A673 (cell line): ENCODE measurements at regions not wholly inside any gene's neighbourhood (a gene's known extent, or its start where the extent isn't known, plus 50 kb on each side); places are given as distances from the start of the nearest gene placed in this dataset.
"Not testable (repeated sequence)": the region's sequence is repeated elsewhere in the genome, so short reads cannot be mapped to it uniquely, and the experiment has no call there.

ENCODE experiments used
- BruUV-seq: library from RNA; stranded (reverse); fragments of 400-500 nt; replicated peaks from 2 replicates; lab custom pipeline; 2021; lab: Mats Ljungman, UMichigan
- CTCF ChIA-PET: fragments of 300-600 bp; sonication (Branson Sonifier 250); formaldehyde crosslinking; loops from one replicate; lab custom pipeline; 2022; ENCODE audit warnings: antibody characterized with exemption; lab: Charles Lee
- POLR2A ChIA-PET: fragments of 300-600 bp; sonication (Branson Sonifier 250); formaldehyde crosslinking; loops from one replicate; lab custom pipeline; 2022; ENCODE audit warnings: antibody characterized with exemption; ENCODE audit not compliant: low non-redundant PET; lab: Charles Lee
- DNase-seq: peaks from one replicate; pipeline ENCODE4 v3.0.0-alpha.2; 2015; ENCODE audit warnings: low spot score
- H3K27ac ChIP-seq: fragments of 200-600 bp; sonication (generic); 2 replicates; pipeline ENCODE4 v1.5.1; 2016; ENCODE audit warnings: mixed run types, low read depth, mild to moderate bottlenecking, mixed read lengths, antibody characterized with exemption, low read length; ENCODE audit not compliant: poor library complexity, severe bottlenecking
- H3K27me3 ChIP-seq: fragments of 200-600 bp; sonication (generic); replicated peaks from 2 replicates; pipeline ENCODE4 v1.6.1; 2017; ENCODE audit warnings: mixed run types, low read depth, mild to moderate bottlenecking, mixed read lengths, antibody characterized with exemption, low read length; ENCODE audit not compliant: insufficient read depth, poor library complexity
- H3K36me3 ChIP-seq: fragments of 200-600 bp; sonication (generic); 2 replicates; pipeline ENCODE4 v1.6.1; 2016; ENCODE audit warnings: mixed run types, mild to moderate bottlenecking, mixed read lengths, antibody characterized with exemption, low read length; ENCODE audit not compliant: insufficient read depth, poor library complexity, severe bottlenecking
- H3K4me1 ChIP-seq: fragments of 200-600 bp; sonication (generic); 2 replicates; pipeline ENCODE4 v1.6.1; 2017; ENCODE audit warnings: mixed run types, mild to moderate bottlenecking, mixed read lengths, antibody characterized with exemption, low read length; ENCODE audit not compliant: insufficient read depth, poor library complexity, severe bottlenecking
- H3K4me3 ChIP-seq: fragments of 200-600 bp; sonication (generic); 2 replicates; pipeline ENCODE4 v1.5.1; 2016; ENCODE audit warnings: low read depth, mixed run types, mild to moderate bottlenecking, mixed read lengths, low read length; ENCODE audit not compliant: poor library complexity, severe bottlenecking
- H3K9me3 ChIP-seq: fragments of 200-600 bp; sonication (generic); 2 replicates; pipeline ENCODE4 v1.6.1; 2016; ENCODE audit warnings: mixed run types, low read depth, mild to moderate bottlenecking, mixed read lengths, antibody characterized with exemption, low read length; ENCODE audit not compliant: poor library complexity, severe bottlenecking
- EZH2 ChIP-seq: fragments of 200-600 bp; sonication (generic); IDR thresholded peaks from 2 replicates; pipeline ENCODE4 v1.6.1; 2017; ENCODE audit warnings: borderline replicate concordance, low read depth, mild to moderate bottlenecking, mixed read lengths, antibody characterized with exemption, low read length; ENCODE audit not compliant: poor library complexity, severe bottlenecking
- intact Hi-C: fragments of 100-400 bp; cut with micrococcal nuclease; formaldehyde crosslinking; loops from one replicate; pipeline ENCODE4 v1.10.0; 2022; ENCODE audit not compliant: unreplicated experiment
- TF ChIP-seq, protein P1 (sequence below): fragments of 300-800, 200-600 bp; sonication (generic); conservative IDR thresholded peaks from 2 replicates; pipeline ENCODE4 v1.5.1; 2017; ENCODE audit warnings: low read depth, mild to moderate bottlenecking, antibody characterized with exemption, low read length, moderate library complexity, mixed read lengths

DNA sequence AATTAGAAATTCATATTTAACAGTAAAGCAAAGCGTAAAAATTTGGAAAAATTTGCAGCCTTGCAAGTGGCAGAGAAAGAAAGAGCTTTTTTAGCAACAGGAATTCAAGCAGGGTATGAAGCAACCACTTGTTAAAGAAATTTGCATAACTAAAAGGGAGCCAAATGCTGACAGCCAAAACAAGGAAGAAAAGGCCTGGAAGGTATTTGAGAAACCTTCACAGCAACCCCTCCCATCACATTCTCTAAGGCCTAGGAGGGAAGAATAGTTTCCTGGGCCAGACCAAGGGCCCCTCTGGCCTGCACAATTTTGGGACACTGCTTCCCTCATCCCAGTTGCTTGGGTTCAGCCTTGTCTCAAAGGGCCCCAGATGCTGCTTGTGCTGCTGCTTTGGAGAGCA, 672.4 kb upstream of the TMPRSS15 start:
- ChIA-PET POLR2A (no interaction called here), CTCF (no interaction called here)
- peaks cover 19% of the 10 kb centered on the region for H3K9me3 ChIP-seq
- TF ChIP-seq, protein P1, sequence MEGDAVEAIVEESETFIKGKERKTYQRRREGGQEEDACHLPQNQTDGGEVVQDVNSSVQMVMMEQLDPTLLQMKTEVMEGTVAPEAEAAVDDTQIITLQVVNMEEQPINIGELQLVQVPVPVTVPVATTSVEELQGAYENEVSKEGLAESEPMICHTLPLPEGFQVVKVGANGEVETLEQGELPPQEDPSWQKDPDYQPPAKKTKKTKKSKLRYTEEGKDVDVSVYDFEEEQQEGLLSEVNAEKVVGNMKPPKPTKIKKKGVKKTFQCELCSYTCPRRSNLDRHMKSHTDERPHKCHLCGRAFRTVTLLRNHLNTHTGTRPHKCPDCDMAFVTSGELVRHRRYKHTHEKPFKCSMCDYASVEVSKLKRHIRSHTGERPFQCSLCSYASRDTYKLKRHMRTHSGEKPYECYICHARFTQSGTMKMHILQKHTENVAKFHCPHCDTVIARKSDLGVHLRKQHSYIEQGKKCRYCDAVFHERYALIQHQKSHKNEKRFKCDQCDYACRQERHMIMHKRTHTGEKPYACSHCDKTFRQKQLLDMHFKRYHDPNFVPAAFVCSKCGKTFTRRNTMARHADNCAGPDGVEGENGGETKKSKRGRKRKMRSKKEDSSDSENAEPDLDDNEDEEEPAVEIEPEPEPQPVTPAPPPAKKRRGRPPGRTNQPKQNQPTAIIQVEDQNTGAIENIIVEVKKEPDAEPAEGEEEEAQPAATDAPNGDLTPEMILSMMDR: no peak
- TF ChIP-seq EZH2: no peak
- H3K4me3 ChIP-seq: no peak overlapping the region
- no TSS peak for BruUV-seq
- no peaks in the 10 kb centered on the region for H3K4me1 ChIP-seq
- no peak for DNase-seq
- no peaks in the 10 kb centered on the region for H3K27me3 ChIP-seq
- no peak overlapping the region for H3K27ac ChIP-seq
- intact Hi-C loops: no loop called here
- H3K36me3 ChIP-seq: no peaks in the 10 kb centered on the region

DNA sequence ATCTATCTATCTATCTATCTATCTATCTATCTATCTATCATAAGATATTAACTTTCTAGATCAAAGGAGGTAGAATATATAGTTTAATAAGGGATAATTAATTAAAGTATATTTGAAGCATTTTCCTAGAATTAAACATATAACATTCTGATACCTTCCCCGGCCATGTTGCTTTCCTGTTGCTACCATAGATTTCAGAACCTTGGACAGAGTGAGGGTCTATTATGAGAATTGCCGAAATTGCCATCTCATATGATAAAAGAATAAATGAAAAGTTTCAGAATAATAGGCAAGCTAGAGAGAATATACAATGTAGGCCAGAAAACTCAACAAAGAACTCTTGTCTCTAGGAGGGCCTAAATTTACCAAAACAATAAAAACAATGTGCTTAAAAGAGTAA, 706.1 kb upstream of the TMPRSS15 start:
- intact Hi-C loops: no loop called here
- POLR2A ChIA-PET: no interaction called here
- no TSS peak for BruUV-seq

DNA sequence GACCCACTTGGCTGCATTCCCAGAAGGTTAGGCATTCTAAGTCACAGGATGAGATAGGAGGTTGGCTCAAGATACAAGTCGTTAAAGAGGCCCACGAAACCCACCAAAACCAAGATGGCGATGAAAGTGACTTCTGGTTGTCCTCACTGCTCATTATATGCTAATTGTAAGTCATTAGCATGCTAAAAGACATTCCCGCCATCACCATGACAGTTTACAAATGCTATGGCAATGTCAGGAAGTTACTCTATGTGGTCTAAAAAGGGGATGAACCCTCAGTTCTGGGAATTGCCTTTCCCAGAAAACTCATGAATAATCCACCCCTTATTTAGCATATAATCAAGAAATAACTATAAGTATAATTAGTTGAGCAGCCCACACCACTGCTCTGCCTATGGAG, 715.7 kb upstream of the TMPRSS15 start:
- BruUV-seq, H3K36me3 ChIP-seq, intact Hi-C loops, H3K4me3 ChIP-seq, H3K27me3 ChIP-seq, H3K4me1 ChIP-seq, DNase-seq, H3K27ac ChIP-seq, POLR2A ChIA-PET, CTCF ChIA-PET: not testable (repeated sequence)
- H3K9me3 ChIP-seq: peaks cover 28% of the 10 kb centered on the region

More for the DNA sequence above, 706.1 kb upstream of the TMPRSS15 start:
- Histone ChIP-seq H3K9me3 (peaks cover 17% of the 10 kb centered on the region), H3K27ac (no peak overlapping the region), H3K36me3 (no peaks in the 10 kb centered on the region), H3K4me3 (no peak overlapping the region), H3K27me3 (no peaks in the 10 kb centered on the region), H3K4me1 (no peaks in the 10 kb centered on the region)
- TF ChIP-seq, protein P1: no peak
- no peak for TF ChIP-seq EZH2
- DNase-seq: no peak
- CTCF ChIA-PET: no interaction called here

DNA sequence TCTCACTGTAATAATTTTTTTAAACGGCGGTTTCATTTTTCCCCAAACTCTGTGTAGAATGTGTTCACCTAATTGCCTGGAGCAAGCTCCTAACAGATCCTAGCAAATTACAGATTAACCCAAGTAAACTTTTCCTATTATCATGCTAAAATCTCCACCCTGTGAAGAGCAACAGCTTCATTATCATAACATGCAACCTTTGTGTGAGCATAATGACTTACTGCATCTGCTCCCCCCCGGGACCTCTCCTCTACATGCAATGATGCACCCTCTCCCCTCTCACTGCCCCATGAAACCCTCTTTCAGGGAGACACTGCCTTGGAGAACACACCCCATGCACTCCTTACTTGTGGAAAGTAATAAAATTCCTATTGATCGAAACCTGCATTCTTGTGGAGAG, 717.0 kb upstream of the TMPRSS15 start:
- ChIA-PET POLR2A (no interaction called here), CTCF (no interaction called here)
- Histone ChIP-seq H3K36me3 (no peaks in the 10 kb centered on the region), H3K9me3 (peaks cover 29% of the 10 kb centered on the region), H3K4me1 (no peaks in the 10 kb centered on the region), H3K27ac (no peak overlapping the region), H3K27me3 (no peaks in the 10 kb centered on the region), H3K4me3 (no peak overlapping the region)
- DNase-seq: no peak
- intact Hi-C loops: no loop called here
- TF ChIP-seq, protein P1: no peak
- TF ChIP-seq EZH2: no peak
- no TSS peak for BruUV-seq
